Kidney epithelial cell (primary cell): ENCODE measurements at regions not wholly inside any gene's neighbourhood (a gene's known extent, or its start where the extent isn't known, plus 50 kb on each side); places are given as distances from the start of the nearest gene placed in this dataset.

Source experiments
- DNase-seq: peaks from one replicate; pipeline ENCODE4 v3.0.0-alpha.2; 2010; ENCODE audit warnings: low read depth
- H3K27me3 ChIP-seq: 2 replicates; pipeline ENCODE4 v1.6.0; 2011; ENCODE audit warnings: low read length; ENCODE audit not compliant: control insufficient read depth, insufficient read depth
- H3K36me3 ChIP-seq: 2 replicates; pipeline ENCODE4 v1.5.1; 2011; ENCODE audit warnings: low read length; ENCODE audit not compliant: control insufficient read depth, insufficient read depth
- H3K4me3 ChIP-seq: 2 replicates; pipeline ENCODE4 v1.5.1; 2011; ENCODE audit warnings: low read depth, mild to moderate bottlenecking, control low read depth, low read length
- TF ChIP-seq, protein P1 (sequence below): IDR thresholded peaks from 2 replicates; pipeline ENCODE4 v1.5.1; 2011; ENCODE audit warnings: mild to moderate bottlenecking, moderate library complexity, low read length, control low read depth, inconsistent platforms; ENCODE audit not compliant: insufficient read depth, poor library complexity, severe bottlenecking

GRCh38 chr2:157991932-157992331, 109.7 kb upstream of the UPP2 start:
- no peaks in the 10 kb centered on the region for H3K27me3 ChIP-seq
- DNase-seq: no peak
- H3K4me3 ChIP-seq: no peak overlapping the region
- TF ChIP-seq, protein P1, sequence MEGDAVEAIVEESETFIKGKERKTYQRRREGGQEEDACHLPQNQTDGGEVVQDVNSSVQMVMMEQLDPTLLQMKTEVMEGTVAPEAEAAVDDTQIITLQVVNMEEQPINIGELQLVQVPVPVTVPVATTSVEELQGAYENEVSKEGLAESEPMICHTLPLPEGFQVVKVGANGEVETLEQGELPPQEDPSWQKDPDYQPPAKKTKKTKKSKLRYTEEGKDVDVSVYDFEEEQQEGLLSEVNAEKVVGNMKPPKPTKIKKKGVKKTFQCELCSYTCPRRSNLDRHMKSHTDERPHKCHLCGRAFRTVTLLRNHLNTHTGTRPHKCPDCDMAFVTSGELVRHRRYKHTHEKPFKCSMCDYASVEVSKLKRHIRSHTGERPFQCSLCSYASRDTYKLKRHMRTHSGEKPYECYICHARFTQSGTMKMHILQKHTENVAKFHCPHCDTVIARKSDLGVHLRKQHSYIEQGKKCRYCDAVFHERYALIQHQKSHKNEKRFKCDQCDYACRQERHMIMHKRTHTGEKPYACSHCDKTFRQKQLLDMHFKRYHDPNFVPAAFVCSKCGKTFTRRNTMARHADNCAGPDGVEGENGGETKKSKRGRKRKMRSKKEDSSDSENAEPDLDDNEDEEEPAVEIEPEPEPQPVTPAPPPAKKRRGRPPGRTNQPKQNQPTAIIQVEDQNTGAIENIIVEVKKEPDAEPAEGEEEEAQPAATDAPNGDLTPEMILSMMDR: no peak
- no peaks in the 10 kb centered on the region for H3K36me3 ChIP-seq

- Histone ChIP-seq H3K27me3 (no peaks in the 10 kb centered on the region), H3K36me3 (no peaks in the 10 kb centered on the region), H3K4me3 (no peak overlapping the region)
- TF ChIP-seq, protein P1: no peak
- no peak for DNase-seq
Measured at GRCh38 chr2:157990173-157990572, 111.5 kb upstream of the UPP2 start.

- TF ChIP-seq, protein P1: no peak
- Histone ChIP-seq H3K36me3 (no peaks in the 10 kb centered on the region), H3K4me3 (no peak overlapping the region), H3K27me3 (no peaks in the 10 kb centered on the region)
- DNase-seq: no peak
Measured at GRCh38 chr2:157989227-157989626, 112.4 kb upstream of the UPP2 start.

GRCh38 chr2:157986761-157987160, 110.6 kb upstream of the ACVR1 start:
- TF ChIP-seq, protein P1: no peak
- no peak for DNase-seq

GRCh38 chr2:157984866-157985265, 108.7 kb upstream of the ACVR1 start:
- H3K4me3 ChIP-seq: no peak overlapping the region
- no peaks in the 10 kb centered on the region for H3K27me3 ChIP-seq
- TF ChIP-seq, protein P1: no peak
- H3K36me3 ChIP-seq: no peaks in the 10 kb centered on the region
- DNase-seq: no peak

More at GRCh38 chr2:157986761-157987160, 110.6 kb upstream of the ACVR1 start:
- no peaks in the 10 kb centered on the region for H3K36me3 ChIP-seq
- H3K27me3 ChIP-seq: no peaks in the 10 kb centered on the region
- no peak overlapping the region for H3K4me3 ChIP-seq

DNA sequence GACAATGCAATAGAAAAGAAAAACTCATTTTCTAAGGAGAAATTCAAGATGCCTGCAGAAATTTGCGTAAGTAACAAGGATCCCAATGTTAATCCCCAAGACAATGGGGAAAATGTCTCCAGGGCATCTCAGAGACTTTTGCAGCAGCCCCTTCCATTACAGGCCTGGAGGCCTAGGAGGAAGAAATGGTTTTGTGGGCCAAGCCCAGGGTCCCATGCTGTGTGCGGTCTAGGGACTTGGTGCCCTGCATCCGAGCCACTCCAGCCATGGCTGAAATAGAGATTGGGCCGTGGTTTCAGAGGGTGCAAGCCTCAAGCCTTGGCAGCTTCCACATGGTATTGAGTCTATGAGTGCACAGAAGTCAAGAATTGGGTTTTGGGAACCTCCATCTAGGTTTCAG, 103.9 kb upstream of the ACVR1 start:
- Histone ChIP-seq H3K27me3 (no peaks in the 10 kb centered on the region), H3K36me3 (no peaks in the 10 kb centered on the region), H3K4me3 (no peak overlapping the region)
- TF ChIP-seq, protein P1: no peak
- DNase-seq: no peak
